H9 (cell line): ENCODE measurements at regions not wholly inside any gene's neighbourhood (a gene's known extent, or its start where the extent isn't known, plus 50 kb on each side); places are given as distances from the start of the nearest gene placed in this dataset.

Experiments used
- DNase-seq: peaks from one replicate; pipeline ENCODE4 v3.0.0-alpha.2; 2017
- H2AFZ ChIP-seq: one replicate; pipeline ENCODE4 v1.6.1; 2013; ENCODE audit warnings: mild to moderate bottlenecking, low read length, control low read depth, moderate library complexity
- H2AK5ac ChIP-seq: 2 replicates; pipeline ENCODE4 v1.6.1; 2013; ENCODE audit warnings: low read length, control low read depth, mixed read lengths; ENCODE audit not compliant: insufficient read length
- H2BK120ac ChIP-seq: one replicate; pipeline ENCODE4 v1.6.1; 2013; ENCODE audit warnings: low read depth, mild to moderate bottlenecking, low read length, control low read depth, inconsistent platforms; ENCODE audit not compliant: poor library complexity, severe bottlenecking
- H2BK12ac ChIP-seq: 2 replicates; pipeline ENCODE4 v1.6.1; 2013; ENCODE audit warnings: low read length, control low read depth, mixed read lengths, low read depth; ENCODE audit not compliant: insufficient read length
- H2BK15ac ChIP-seq: 2 replicates; pipeline ENCODE4 v1.6.1; 2013; ENCODE audit warnings: low read depth, low read length, control low read depth
- H2BK20ac ChIP-seq: one replicate; pipeline ENCODE4 v1.6.1; 2013; ENCODE audit warnings: low read depth, mild to moderate bottlenecking, low read length, control low read depth, inconsistent platforms; ENCODE audit not compliant: poor library complexity, severe bottlenecking
- H2BK5ac ChIP-seq: 2 replicates; pipeline ENCODE4 v1.6.1; 2013; ENCODE audit warnings: low read length, control low read depth, mixed read lengths; ENCODE audit not compliant: insufficient read length
- H3K14ac ChIP-seq: 2 replicates; pipeline ENCODE4 v1.6.1; 2013; ENCODE audit warnings: low read length, control low read depth; ENCODE audit not compliant: insufficient read depth
- H3K18ac ChIP-seq: 2 replicates; pipeline ENCODE4 v1.6.1; 2013; ENCODE audit warnings: low read depth, mild to moderate bottlenecking, mixed read lengths, low read length, control low read depth; ENCODE audit not compliant: insufficient read length
- H3K23ac ChIP-seq: 2 replicates; pipeline ENCODE4 v1.6.1; 2013; ENCODE audit warnings: low read length, control low read depth, mixed read lengths, low read depth; ENCODE audit not compliant: insufficient read length
- H3K23me2 ChIP-seq: 2 replicates; pipeline ENCODE4 v1.6.1; 2013; ENCODE audit warnings: low read depth, mild to moderate bottlenecking, mixed read lengths, low read length, control low read depth; ENCODE audit not compliant: insufficient read length, poor library complexity, severe bottlenecking
- H3K27ac ChIP-seq: 2 replicates; pipeline ENCODE4 v1.5.1; 2013; ENCODE audit warnings: low read length, control low read depth, mixed read lengths, low read depth; ENCODE audit not compliant: insufficient read length
- H3K27me3 ChIP-seq: 2 replicates; pipeline ENCODE4 v1.6.1; 2013; ENCODE audit warnings: low read length, control low read depth, inconsistent platforms; ENCODE audit not compliant: insufficient read depth
- H3K4ac ChIP-seq: 2 replicates; pipeline ENCODE4 v1.6.1; 2013; ENCODE audit warnings: low read depth, mild to moderate bottlenecking, control low read depth, inconsistent platforms, low read length, moderate library complexity
- H3K4me1 ChIP-seq: 2 replicates; pipeline ENCODE4 v1.6.1; 2013; ENCODE audit warnings: low read length, control low read depth, inconsistent platforms; ENCODE audit not compliant: insufficient read depth
- H3K4me2 ChIP-seq: 2 replicates; pipeline ENCODE4 v1.6.1; 2013; ENCODE audit warnings: low read length, control low read depth, mixed read lengths; ENCODE audit not compliant: insufficient read length, insufficient read depth
- H3K56ac ChIP-seq: 2 replicates; pipeline ENCODE4 v1.6.1; 2013; ENCODE audit warnings: low read depth, mild to moderate bottlenecking, mixed read lengths, low read length, control low read depth; ENCODE audit not compliant: insufficient read length
- H3K79me1 ChIP-seq: 2 replicates; pipeline ENCODE4 v1.6.1; 2013; ENCODE audit warnings: low read depth, mild to moderate bottlenecking, moderate library complexity, low read length, control low read depth, inconsistent platforms; ENCODE audit not compliant: insufficient read depth, poor library complexity, severe bottlenecking
- H3K79me2 ChIP-seq: 2 replicates; pipeline ENCODE4 v1.6.1; 2013; ENCODE audit warnings: low read length, control low read depth, inconsistent platforms; ENCODE audit not compliant: insufficient read depth
- H3K9ac ChIP-seq: 2 replicates; pipeline ENCODE4 v1.6.1; 2013; ENCODE audit warnings: low read length, control low read depth, mixed read lengths; ENCODE audit not compliant: insufficient read length; ENCODE audit errors: extremely low read depth
- H3K9me3 ChIP-seq: one replicate; pipeline ENCODE4 v1.6.1; 2013; ENCODE audit warnings: low read depth, low read length, inconsistent platforms; ENCODE audit not compliant: control insufficient read depth
- H3T11ph ChIP-seq: one replicate; pipeline ENCODE4 v1.6.1; 2013; ENCODE audit warnings: mild to moderate bottlenecking, low read length, control low read depth, inconsistent platforms
- H4K20me1 ChIP-seq: one replicate; pipeline ENCODE4 v1.6.1; 2013; ENCODE audit not compliant: control insufficient read depth, insufficient read length, insufficient read depth
- H4K5ac ChIP-seq: 2 replicates; pipeline ENCODE4 v1.6.1; 2013; ENCODE audit warnings: low read depth, mild to moderate bottlenecking, mixed read lengths, low read length, control low read depth; ENCODE audit not compliant: insufficient read length
- H4K8ac ChIP-seq: replicated peaks from 2 replicates; pipeline ENCODE4 v1.6.1; 2013; ENCODE audit warnings: low read length, control low read depth, mixed read lengths, low read depth; ENCODE audit not compliant: insufficient read length
- H4K91ac ChIP-seq: 2 replicates; pipeline ENCODE4 v1.6.1; 2013; ENCODE audit warnings: low read depth, mild to moderate bottlenecking, moderate library complexity, mixed read lengths, low read length, control low read depth; ENCODE audit not compliant: insufficient read length
- H3K27ac Mint-ChIP-seq, 3 experiments: 2 replicates in 2 of 3; 3 replicates in 1 of 3; pipeline ENCODE4 v1.8.0; 2020 to 2021; ENCODE audit warnings: mixed read lengths in 3 of 3, mild to moderate bottlenecking in 1 of 3, moderate library complexity in 1 of 3
- H3K27me3 Mint-ChIP-seq: 2 replicates; pipeline ENCODE4 v1.8.0; 2021; ENCODE audit warnings: low read depth, mild to moderate bottlenecking, moderate library complexity, mixed read lengths
- H3K36me3 Mint-ChIP-seq, 3 experiments: 2 replicates in 2 of 3; 3 replicates in 1 of 3; pipeline ENCODE4 v1.8.0; 2020 to 2021; ENCODE audit warnings: low read depth in 3 of 3, mixed read lengths in 3 of 3; ENCODE audit not compliant: insufficient read depth in 1 of 3
- H3K4me1 Mint-ChIP-seq, 2 experiments: 2 replicates each; pipeline ENCODE4 v1.8.0; 2020; ENCODE audit warnings: mixed read lengths in 2 of 2
- H3K4me3 Mint-ChIP-seq, 2 experiments: 2 replicates in 1 of 2; 3 replicates in 1 of 2; pipeline ENCODE4 v1.8.0; 2020 to 2021; ENCODE audit warnings: mild to moderate bottlenecking in 2 of 2, mixed read lengths in 2 of 2, moderate library complexity in 1 of 2
- H3K9me3 Mint-ChIP-seq, 2 experiments: 2 replicates in 1 of 2; 3 replicates in 1 of 2; pipeline ENCODE4 v1.8.0; 2020; ENCODE audit warnings: mild to moderate bottlenecking in 2 of 2, mixed read lengths in 2 of 2, moderate library complexity in 1 of 2
- whole genome bisulfite sequencing: extraction: QIAGEN DNeasy Blood & Tissue Kit; methylation state at CpG from one replicate; pipeline ENCODE4 v1.1.7; 2013; ENCODE audit warnings: missing lambda C conversion rate, low lambda C conversion rate, mixed read lengths; ENCODE audit not compliant: insufficient read length; ENCODE audit errors: extremely low coverage; 5-methylcytosine and 5-hydroxymethylcytosine counted together
- TF ChIP-seq, protein P1 (sequence below): fragments of 200-600 bp; sonication (generic); conservative IDR thresholded peaks from 3 replicates; pipeline ENCODE4 v1.8.0; 2021; ENCODE audit warnings: antibody characterized with exemption, mild to moderate bottlenecking

DNA sequence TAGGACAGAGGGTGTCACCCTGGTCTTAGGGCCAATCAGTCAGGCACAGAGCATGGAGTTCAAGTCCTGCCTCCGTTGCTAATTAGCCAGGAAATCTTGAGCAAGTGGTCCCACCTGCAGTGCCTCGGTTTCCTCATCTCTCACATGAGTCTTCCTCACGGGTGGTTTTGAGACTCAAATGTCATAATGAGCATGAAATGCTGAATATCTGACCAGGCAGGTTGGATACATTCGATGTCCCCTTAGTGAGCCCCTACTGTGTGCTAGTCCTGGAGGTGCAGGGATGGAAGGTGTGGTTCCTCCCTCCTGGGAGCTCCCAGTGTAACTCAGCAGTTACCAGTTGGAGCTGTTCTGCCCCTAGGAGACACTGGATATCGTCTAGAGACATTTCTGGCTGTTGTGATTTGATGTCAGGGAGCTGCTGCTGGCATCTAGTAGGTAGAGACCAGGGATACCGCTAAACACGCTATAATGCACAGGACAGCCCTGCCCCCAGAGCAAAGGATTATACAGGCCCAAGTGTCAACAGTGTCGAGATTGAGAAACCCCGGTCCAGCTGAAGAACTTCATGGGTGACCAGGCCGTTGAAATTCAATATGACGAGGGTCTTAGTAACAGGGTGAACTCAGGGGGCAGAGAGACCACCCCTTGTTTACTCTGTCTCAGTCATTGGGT, 118.5 kb upstream of the TWIST2 start:
- Histone ChIP-seq H3K9ac (no peak overlapping the region), H4K20me1 (no peaks in the 10 kb centered on the region)
- H3K27ac Mint-ChIP-seq, result no peak overlapping the region

More for the DNA sequence above, 118.5 kb upstream of the TWIST2 start:
- Histone ChIP-seq H4K91ac (no peak overlapping the region), H2AK5ac (no peak overlapping the region), H3K14ac (no peak overlapping the region), H2BK20ac (no peak overlapping the region), H3K23me2 (no peaks in the 10 kb centered on the region), H2AFZ (no peak overlapping the region), H3K79me2 (no peaks in the 10 kb centered on the region), H4K8ac (no peak overlapping the region), H3K4me1 (no peaks in the 10 kb centered on the region), H2BK5ac (no peak overlapping the region), H3K27me3 (no peaks in the 10 kb centered on the region), H3K18ac (peak overlapping the region; percentile 11), H3K4ac (no peak overlapping the region), H3K79me1 (no peaks in the 10 kb centered on the region), H3K27ac (no peak overlapping the region), H3K23ac (no peak overlapping the region), H3K9me3 (no peaks in the 10 kb centered on the region), H4K5ac (no peak overlapping the region), H2BK12ac (no peak overlapping the region), H3K4me2 (no peak overlapping the region), H3K56ac (no peak overlapping the region), H3T11ph (no peak overlapping the region), H2BK120ac (no peak overlapping the region), H2BK15ac (no peak overlapping the region)
- peaks cover 0 to 6% of the 10 kb centered on the region in 2 experiments; a peak in 2 of 4 replicates for H3K4me1 Mint-ChIP-seq
- WGBS, result no CpG with 5 or more reads among the region's 11 CpGs
- peaks cover 2 to 3% of the 10 kb centered on the region in 2 experiments; a peak in 2 of 5 replicates for H3K9me3 Mint-ChIP-seq
- peaks cover 13% of the 10 kb centered on the region for H3K27me3 Mint-ChIP-seq
- TF ChIP-seq, protein P1, sequence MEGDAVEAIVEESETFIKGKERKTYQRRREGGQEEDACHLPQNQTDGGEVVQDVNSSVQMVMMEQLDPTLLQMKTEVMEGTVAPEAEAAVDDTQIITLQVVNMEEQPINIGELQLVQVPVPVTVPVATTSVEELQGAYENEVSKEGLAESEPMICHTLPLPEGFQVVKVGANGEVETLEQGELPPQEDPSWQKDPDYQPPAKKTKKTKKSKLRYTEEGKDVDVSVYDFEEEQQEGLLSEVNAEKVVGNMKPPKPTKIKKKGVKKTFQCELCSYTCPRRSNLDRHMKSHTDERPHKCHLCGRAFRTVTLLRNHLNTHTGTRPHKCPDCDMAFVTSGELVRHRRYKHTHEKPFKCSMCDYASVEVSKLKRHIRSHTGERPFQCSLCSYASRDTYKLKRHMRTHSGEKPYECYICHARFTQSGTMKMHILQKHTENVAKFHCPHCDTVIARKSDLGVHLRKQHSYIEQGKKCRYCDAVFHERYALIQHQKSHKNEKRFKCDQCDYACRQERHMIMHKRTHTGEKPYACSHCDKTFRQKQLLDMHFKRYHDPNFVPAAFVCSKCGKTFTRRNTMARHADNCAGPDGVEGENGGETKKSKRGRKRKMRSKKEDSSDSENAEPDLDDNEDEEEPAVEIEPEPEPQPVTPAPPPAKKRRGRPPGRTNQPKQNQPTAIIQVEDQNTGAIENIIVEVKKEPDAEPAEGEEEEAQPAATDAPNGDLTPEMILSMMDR, result no peak
- DNase-seq, result no peak
- no peak overlapping the region for H3K4me3 Mint-ChIP-seq
- no peaks in the 10 kb centered on the region for H3K36me3 Mint-ChIP-seq
